ENCODE measurements at regions not wholly inside any gene's neighbourhood (a gene's known extent, or its start where the extent isn't known, plus 50 kb on each side); places are given as distances from the start of the nearest gene placed in this dataset.
A peak's percentile ranks its signal among the peaks of the same experiment; 100 is the strongest.

DNA sequence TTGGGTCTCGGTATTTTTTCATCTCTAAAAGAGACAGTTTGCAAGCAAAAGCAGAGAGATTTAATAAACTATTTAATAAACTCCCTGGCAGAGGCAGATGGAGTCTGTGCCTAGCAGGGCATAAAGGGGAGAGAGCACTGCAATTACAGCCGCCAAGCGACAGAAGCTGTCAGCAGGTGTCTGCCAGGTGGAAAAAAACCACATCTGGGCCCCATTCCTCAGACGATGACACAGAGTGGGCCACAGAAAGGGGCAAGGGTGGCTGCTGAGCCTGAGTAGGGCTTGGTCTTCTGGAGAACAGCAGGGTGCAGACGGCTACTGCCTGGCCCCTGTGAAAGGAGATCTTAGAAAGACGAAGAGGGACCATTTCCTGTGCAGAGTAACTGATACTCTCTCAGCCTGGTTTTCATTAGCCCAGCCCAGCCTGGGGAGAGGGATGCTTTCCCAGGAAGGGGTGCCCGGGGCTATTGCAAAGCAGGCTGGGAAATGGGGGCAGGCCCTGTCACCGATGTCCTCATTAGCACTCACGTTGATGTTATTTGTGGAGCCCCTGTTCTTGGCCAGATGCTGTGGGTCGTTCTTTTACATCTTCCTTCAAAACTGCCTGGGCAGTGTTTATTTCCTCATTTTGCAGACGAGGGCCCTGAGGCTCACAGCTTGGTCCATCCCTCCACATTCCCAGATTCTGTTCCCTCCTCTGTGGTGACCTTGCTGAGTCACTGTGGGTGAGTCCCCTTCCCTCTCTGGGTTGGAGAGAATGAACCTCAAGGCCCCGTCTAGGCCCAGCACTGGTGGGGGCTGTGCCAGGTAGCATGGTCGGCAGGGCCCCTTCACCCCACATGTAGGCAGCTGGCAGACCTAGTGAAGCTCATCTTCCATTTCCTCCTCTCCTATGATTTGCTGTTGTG is 472.7 kb downstream of the PTPRU start:
- DNase-seq = peak; percentile 64

- DNase-seq = no peak
Measured at GRCh38 chr1:29708381-29708780, 472.1 kb downstream of the PTPRU start.

GRCh38 chr1:29707796-29708195 is 471.5 kb downstream of the PTPRU start:
- no peak for DNase-seq

GRCh38 chr1:29706936-29707335 is 470.6 kb downstream of the PTPRU start:
- peak; percentile 75 for DNase-seq

GRCh38 chr1:29704430-29704829 is 468.1 kb downstream of the PTPRU start:
- DNase-seq = no peak

DNA sequence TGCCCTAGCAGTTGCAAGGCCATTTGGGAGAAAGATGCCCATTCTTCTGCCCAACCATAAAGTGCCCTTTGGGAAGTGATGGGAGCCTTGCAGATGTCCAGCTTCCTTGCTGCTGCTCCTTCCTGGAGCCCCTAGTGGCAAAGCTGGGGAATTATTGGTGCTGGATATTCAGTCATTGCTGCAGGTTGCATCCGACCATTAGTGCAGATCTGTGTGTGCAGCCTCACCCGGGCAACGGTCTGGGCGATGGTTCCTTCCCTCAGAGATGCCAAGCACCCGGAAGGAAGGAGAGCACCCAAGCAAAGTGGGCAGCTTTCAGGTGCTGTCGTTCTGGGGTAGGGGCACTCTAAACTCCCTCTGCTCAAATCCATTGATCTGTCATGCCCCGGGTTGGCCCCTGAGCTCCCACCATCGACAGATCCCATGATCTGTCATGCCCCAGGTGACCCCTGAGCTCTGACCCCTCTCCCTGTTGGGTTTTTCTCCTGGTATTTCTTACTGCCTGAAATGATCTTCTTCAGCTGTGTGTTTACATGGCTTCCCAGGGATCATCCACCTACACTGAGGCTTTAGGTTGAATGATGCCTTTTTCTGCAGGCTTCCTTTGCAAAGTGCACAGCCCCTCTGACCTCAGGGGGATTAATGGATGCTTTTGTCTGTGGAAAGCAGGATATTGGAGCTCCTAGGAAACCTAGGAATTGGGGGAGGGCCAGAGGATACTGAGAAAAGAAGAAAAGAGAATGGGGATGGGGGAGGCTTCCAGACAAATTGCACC is 467.5 kb downstream of the PTPRU start:
- DNase-seq = peak; percentile 74

DNA sequence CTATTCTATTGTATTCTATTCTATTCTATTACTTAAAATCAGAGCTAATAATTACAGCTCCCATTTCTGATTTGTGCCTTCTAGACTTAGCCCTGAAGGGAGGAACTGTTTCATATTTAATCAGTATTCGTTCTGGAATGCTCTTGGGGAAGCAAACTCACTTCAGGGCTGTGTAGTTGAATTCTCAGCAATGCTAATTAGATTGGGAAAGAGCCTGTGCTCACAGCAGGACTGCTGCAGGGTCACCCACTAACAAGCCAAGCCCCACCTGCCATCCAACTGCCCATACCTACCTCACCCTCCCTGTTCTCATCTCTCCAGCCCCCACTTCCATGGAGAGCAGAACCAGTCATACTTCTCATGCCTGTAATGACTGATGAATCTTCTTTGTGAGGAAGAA is 464.2 kb downstream of the PTPRU start:
- no peak for DNase-seq

- DNase-seq = no peak
Measured at GRCh38 chr1:29698626-29699025, 462.3 kb downstream of the PTPRU start.

GRCh38 chr1:29698033-29698432 is 461.7 kb downstream of the PTPRU start:
- peak; percentile 92 for DNase-seq

- no peak for DNase-seq
Measured at GRCh38 chr1:29697391-29697780, 461.1 kb downstream of the PTPRU start.

DNA sequence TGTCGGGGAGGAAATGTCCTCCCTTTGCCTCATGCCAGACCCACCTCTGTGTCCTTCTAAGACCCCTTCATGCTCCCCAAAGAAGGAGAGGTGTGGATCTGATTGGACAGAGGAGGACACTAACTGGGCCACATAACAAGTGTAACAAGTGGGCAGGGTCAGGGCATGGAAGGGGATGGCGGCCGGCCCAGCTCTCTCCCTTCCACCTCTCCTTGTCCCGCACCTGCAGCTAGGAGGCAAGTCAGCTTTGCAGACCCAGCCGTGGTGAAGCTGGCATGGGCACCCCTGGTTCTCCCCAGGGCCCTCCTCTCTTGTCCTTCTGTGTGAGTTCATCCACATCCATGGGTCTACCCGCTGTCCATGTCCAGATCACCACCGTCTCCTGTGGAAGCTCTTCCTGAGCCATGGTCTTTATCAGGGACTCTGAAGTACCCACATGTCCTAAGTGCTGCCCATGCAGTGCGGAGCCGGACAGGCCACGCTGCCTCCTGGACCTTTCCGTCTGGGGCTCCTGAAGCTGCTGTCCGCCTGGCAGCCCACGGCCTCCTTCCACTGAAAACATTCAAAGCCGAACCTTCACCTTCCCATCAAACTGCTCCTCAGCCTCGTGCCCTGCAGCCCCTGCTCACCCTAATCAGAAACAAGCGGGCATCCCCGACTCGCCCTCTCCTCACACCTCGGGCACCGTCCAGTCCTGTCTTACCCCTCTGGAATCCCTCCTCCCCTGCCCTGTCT is 460.5 kb downstream of the PTPRU start:
- DNase-seq = no peak

- DNase-seq = no peak
Measured at GRCh38 chr1:29695803-29696202, 459.5 kb downstream of the PTPRU start.

DNA sequence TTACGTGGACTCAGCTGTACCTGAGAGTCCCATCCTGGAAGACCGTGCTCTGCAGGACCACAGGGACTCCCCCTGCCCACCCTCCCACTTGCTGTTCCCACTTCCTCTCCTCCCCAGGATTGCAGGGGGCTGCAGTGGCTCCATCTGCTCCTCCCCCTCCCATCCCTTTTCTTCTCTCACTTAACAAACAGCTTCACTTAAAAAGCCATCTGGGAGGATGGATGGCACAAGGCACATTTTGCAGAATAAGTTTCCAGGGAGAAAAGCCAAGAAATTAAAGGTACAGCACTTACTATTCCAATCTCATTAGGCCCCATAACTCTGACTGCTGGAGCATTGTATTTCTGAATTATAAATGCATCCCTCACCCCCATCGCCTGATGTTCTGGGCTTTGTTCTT is 458.7 kb downstream of the PTPRU start:
- DNase-seq = no peak

- no peak for DNase-seq
Measured at GRCh38 chr1:29691499-29691898, 455.2 kb downstream of the PTPRU start.

DNA sequence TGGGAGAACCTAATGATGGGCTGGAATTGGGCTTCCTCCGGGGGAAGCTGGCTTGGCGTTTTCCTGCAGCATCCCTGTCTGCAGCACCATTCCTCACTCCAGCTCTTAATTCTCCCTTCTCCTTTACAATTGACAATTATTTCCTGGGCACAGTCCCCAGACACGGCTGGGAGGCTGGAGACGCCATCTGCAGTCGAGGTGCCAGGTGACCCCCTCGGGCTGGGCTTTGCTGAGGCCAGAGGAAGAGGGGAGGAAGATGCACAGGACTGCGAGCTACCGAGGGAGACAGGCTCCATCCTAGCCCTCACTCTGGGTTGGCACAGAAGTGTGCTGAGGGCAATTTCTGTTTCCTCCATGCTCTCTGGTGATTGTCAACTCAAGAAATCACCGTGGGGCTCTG is 453.8 kb downstream of the PTPRU start:
- DNase-seq = peak; percentile 37

GRCh38 chr1:29689372-29690030 is 453.2 kb downstream of the PTPRU start:
- DNase-seq = peak; percentile 42

DNA sequence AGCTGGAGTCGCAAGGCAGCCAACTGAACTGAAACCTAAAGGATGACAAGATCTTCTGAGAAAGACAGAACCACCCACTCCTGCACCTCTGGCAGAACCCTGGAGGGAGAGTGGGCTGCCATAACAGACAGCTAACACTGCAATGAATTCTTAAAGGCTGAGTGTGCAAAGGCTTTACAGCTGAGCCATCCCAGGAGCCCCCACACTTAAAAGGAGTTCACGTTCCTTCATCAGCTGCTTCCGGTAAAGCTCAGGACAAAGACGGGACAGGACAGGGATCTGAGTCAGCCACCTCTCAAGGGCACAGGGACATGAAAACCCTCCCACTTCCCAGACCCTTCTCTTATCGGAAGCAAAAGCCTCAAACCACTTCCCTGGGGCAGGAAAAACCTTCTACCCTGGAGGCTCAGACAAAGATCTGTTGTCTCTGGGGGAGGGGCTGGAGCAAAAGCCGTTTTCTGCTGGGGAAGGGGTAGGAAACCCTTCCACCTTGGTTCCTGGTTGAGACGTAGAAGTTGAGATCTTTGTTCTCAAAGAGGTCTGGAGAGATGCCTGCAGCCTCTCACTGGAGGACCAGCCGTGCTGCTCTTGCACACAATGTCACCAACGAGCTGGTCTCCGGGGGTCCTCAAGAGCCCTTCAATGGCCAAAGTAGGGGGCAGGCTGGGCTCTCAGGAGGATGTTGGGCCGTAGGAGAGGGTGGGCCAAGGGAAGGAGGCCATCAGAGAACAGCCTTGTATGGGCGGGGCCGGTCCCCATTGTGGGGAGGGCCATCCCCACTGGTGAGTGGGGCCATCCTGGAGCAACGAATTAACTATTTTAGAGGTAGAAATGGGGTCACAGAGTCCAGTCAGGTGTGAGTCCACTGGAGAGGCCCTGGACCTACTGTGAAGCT is 452.4 kb downstream of the PTPRU start:
- DNase-seq = peak; percentile 96

- peak; percentile 43 for DNase-seq
Measured at GRCh38 chr1:29687601-29688244, 451.4 kb downstream of the PTPRU start.

DNA sequence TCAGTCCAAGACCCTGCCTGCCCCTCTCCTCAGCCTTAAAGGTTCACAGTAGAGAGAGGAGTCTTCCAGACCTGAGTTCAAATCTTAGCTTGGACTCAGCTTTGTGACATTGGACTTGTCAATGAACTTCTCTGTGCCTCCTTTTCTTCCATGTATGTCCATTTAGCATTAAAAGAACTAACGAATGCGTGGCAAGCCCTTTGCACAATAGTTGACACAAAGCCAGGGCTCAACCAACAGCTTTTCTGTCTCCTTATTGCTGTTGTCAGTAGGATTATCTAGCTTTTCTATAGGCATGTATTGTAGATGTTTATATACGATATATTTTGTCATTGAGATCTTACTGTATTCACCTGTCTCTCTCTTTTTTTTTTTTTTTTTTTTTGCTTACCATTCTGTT is 450.8 kb downstream of the PTPRU start:
- DNase-seq = no peak

DNA sequence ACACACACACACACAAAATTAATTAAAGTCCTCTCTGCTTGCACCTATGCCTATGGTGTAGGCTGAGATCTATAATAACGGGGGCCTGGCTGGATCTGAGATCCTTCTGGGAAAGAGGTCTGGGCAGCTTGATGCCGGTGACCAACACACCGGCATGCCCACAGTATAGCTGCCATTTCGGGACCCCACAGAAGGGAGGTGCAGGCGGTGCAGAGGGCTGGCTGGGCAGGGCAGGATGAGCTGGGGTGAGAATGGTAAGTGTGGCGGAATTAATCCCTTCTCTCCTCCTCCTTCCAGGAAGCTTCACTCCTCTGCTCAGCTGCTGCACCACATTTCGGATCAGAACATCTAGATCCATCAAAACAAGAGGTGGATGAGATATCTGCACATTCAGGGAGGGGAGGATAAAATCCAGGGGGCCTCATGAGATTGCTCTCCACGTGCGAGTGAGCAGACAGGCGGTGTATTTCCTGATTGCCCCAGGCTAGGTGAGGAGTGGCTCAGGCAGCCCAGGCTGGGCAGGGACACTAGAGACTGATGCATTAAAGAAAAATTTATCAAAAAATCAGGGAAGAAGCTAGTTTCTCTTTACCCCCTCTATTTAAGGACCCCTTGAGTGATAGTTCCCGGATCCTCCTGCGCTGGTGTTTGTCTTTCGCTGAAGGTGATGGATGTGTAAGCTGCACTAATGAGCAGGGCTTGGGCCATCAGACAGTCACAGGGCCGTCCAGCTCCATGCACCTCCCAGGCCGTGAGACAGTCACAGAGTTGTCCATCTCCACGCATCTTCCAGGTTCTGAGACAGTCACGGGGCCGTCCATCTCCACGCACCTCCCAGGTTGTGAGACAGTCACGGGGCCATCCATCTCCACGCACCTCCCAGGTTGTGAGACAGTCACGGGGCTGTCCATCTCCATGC is 449.9 kb downstream of the PTPRU start:
- DNase-seq = peak; percentile 57

Measured in islet precursor cell (in vitro differentiated cells).